Osteoblast (primary cell): ENCODE measurements at regions not wholly inside any gene's neighbourhood (a gene's known extent, or its start where the extent isn't known, plus 50 kb on each side); places are given as distances from the start of the nearest gene placed in this dataset.

Experiments
- DNase-seq: peaks from one replicate; pipeline ENCODE4 v3.0.0; 2011; ENCODE audit warnings: low spot score, mixed read lengths; ENCODE audit not compliant: insufficient read length; ENCODE audit errors: missing footprints
- H2AFZ ChIP-seq: 2 replicates; pipeline ENCODE4 v1.6.0; 2011; ENCODE audit warnings: mild to moderate bottlenecking, low read length
- H3K27ac ChIP-seq: 2 replicates; pipeline ENCODE4 v1.5.1; 2011; ENCODE audit warnings: mild to moderate bottlenecking, low read depth, low read length, moderate library complexity
- H3K27me3 ChIP-seq: 2 replicates; pipeline ENCODE4 v1.6.0; 2012; ENCODE audit warnings: mild to moderate bottlenecking, control low read depth, inconsistent platforms, low read length, moderate library complexity; ENCODE audit not compliant: insufficient read depth
- H3K36me3 ChIP-seq: 2 replicates; pipeline ENCODE4 v1.5.1; 2011; ENCODE audit warnings: mild to moderate bottlenecking, low read length, control low read depth, moderate library complexity; ENCODE audit not compliant: insufficient read depth
- H3K4me1 ChIP-seq: 2 replicates; pipeline ENCODE4 v1.5.1; 2011; ENCODE audit warnings: mild to moderate bottlenecking, low read length, control low read depth, moderate library complexity; ENCODE audit not compliant: insufficient read depth
- H3K4me2 ChIP-seq: 2 replicates; pipeline ENCODE4 v1.6.0; 2011; ENCODE audit warnings: mild to moderate bottlenecking, low read length; ENCODE audit not compliant: insufficient read depth
- H3K4me3 ChIP-seq: fragments of 200-600 bp; sonication (generic); 3 replicates; pipeline ENCODE4 v1.5.1; 2012; ENCODE audit warnings: mild to moderate bottlenecking, low read length, inconsistent platforms; ENCODE audit not compliant: insufficient read depth
- H3K79me2 ChIP-seq: 2 replicates; pipeline ENCODE4 v1.6.0; 2012; ENCODE audit warnings: mild to moderate bottlenecking, low read length, control low read depth, inconsistent platforms; ENCODE audit not compliant: insufficient read depth
- H3K9me3 ChIP-seq: 2 replicates; pipeline ENCODE4 v1.5.1; 2011; ENCODE audit warnings: low read depth, low read length, control low read depth
- H4K20me1 ChIP-seq: 2 replicates; pipeline ENCODE4 v1.6.0; 2012; ENCODE audit warnings: mild to moderate bottlenecking, low read length, control low read depth; ENCODE audit not compliant: insufficient read depth
- CTCF ChIP-seq: IDR thresholded peaks from 2 replicates; pipeline ENCODE4 v1.5.1; 2011; ENCODE audit warnings: mild to moderate bottlenecking, low read depth, low read length, moderate library complexity; ENCODE audit errors: extremely low read depth

- no peak overlapping the region for H3K4me2 ChIP-seq
- H3K27ac ChIP-seq: no peak overlapping the region
- peaks cover 16% of the 10 kb centered on the region for H4K20me1 ChIP-seq
- TF ChIP-seq CTCF: no peak
- no peak overlapping the region for H2AFZ ChIP-seq
- H3K36me3 ChIP-seq: no peaks in the 10 kb centered on the region
- DNase-seq: no peak
- no peaks in the 10 kb centered on the region for H3K4me1 ChIP-seq
- no peaks in the 10 kb centered on the region for H3K79me2 ChIP-seq
- H3K4me3 ChIP-seq: no peak overlapping the region
- H3K27me3 ChIP-seq: peaks cover 78% of the 10 kb centered on the region
- H3K9me3 ChIP-seq: no peaks in the 10 kb centered on the region
Measured at GRCh38 chr15:89421219-89421618, 75.2 kb downstream of the RHCG start.

GRCh38 chr15:89419370-89419984, 76.9 kb downstream of the RHCG start:
- TF ChIP-seq CTCF: no peak
- H4K20me1 ChIP-seq: peaks cover 16% of the 10 kb centered on the region
- H3K4me3 ChIP-seq: no peak overlapping the region
- no peaks in the 10 kb centered on the region for H3K79me2 ChIP-seq
- peak; percentile 73 for DNase-seq
- H2AFZ ChIP-seq: no peak overlapping the region
- peaks cover 87% of the 10 kb centered on the region for H3K27me3 ChIP-seq
- no peak overlapping the region for H3K4me2 ChIP-seq
- no peaks in the 10 kb centered on the region for H3K9me3 ChIP-seq
- H3K36me3 ChIP-seq: no peaks in the 10 kb centered on the region
- H3K27ac ChIP-seq: no peak overlapping the region
- no peaks in the 10 kb centered on the region for H3K4me1 ChIP-seq

DNA sequence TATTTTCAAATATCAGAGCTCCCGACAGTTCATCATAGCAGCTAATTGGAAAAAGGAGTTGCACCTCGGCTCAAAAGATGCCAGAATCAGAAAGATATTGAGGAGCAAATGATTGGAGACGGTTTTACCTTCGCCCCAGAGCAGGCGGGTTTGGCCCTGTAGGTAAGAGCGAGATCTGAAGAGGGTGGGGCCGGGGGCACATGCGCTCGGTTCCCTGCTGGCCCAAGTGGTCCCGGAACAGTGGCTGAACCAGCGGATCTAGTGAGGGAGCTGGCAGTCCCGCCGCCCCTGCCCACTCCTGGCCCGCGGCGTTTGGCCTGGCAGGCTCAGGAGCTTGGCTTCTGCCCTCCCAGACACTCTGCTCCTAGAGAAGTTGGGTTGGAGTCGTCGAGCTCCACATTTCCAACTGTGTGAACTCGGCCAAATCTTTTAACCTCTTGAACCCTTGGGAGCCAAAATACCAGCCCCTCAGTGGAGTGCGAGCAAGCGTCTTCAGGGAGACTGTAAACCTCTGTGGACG, 79.1 kb downstream of the RHCG start:
- Histone ChIP-seq H3K4me2 (no peak overlapping the region), H3K4me1 (no peaks in the 10 kb centered on the region), H2AFZ (no peak overlapping the region), H3K27me3 (peaks cover 92% of the 10 kb centered on the region), H3K36me3 (no peaks in the 10 kb centered on the region), H4K20me1 (peaks cover 16% of the 10 kb centered on the region), H3K79me2 (no peaks in the 10 kb centered on the region), H3K9me3 (no peaks in the 10 kb centered on the region), H3K27ac (no peak overlapping the region), H3K4me3 (no peak overlapping the region)
- TF ChIP-seq CTCF: no peak
- DNase-seq: no peak

DNA sequence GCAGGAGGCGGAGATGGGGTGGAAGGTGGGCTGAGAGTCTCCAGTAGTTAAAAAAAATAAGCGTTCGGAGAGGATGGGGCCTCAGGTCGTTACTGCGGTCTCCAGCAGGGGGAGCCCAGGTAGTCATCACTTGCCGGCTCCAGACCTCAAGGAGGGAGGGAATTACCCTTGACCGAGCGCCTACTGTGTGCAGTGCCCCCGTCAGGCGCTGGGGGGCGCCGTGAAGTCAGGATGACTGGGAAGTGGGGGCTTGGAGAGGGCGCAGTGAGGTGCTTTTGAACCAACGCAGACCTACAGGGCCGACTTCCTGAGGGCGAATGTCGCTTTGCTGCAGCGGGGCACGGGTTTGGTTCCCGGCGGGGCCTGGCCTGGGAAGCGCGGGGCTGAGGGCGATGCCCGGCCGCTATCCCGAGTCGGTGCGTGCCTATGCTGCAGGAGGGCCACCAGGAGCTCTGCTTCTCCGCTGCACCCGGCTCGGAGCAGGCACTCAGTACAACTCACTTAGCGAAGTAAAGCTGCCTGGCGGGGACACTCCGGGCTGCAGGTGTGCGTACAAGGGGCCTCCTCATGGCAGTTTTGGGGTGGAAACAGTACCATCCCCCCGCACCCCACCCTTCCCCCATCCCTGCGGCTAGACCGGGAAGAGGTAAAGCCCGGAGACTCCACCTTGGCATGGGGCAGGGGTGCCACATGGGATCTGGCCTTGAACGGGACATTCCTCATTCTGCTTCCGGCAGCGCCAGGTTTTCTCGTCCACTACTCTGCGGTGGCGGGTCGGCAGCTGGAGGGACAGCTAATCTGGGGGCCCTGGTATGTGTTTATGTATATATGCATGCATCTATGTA, 79.8 kb downstream of the RHCG start:
- peak; percentile 95 for DNase-seq
- H2AFZ ChIP-seq: no peak overlapping the region
- H3K9me3 ChIP-seq: no peaks in the 10 kb centered on the region
- no peak overlapping the region for H3K27ac ChIP-seq
- peaks cover 16% of the 10 kb centered on the region for H4K20me1 ChIP-seq
- no peak overlapping the region for H3K4me2 ChIP-seq
- peak; percentile 84 for TF ChIP-seq CTCF
- H3K27me3 ChIP-seq: peaks cover 93% of the 10 kb centered on the region
- no peaks in the 10 kb centered on the region for H3K4me1 ChIP-seq
- H3K4me3 ChIP-seq: no peak overlapping the region
- no peaks in the 10 kb centered on the region for H3K79me2 ChIP-seq
- H3K36me3 ChIP-seq: no peaks in the 10 kb centered on the region
